ENCODE measurements at regions not wholly inside any gene's neighbourhood (a gene's known extent, or its start where the extent isn't known, plus 50 kb on each side); places are given as distances from the start of the nearest gene placed in this dataset.

DNA sequence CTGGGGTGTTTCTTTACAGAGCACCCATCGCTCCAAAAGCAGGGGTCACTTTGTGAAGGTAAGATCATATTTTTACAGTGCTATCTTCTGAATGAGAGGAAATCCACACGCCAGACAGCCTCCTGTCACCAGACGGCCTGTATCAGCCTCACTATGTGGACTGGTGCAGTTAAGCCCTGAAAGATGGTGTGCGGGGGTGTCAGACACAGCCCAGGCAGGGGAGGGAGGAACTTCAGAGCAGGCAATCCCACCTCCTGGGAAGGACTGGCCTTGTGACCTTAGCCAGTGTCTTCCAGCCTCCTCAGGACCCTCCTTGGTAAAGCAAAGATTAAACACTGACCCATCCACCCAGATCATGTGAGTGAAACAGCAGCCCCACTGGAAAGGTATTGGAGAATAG lies 249.4 kb upstream of the CTAGE1 start:
- Histone ChIP-seq H3K18ac (ENCODE audit: low read length) (no peak overlapping the region), H4K8ac (ENCODE audit: low read depth, low read length) (no peak overlapping the region), H3K4ac (ENCODE audit: low read length) (no peak overlapping the region), H3K14ac (ENCODE audit: low read length) (no peak overlapping the region), H3K9me3 (replicated peaks in 1 of 2; ENCODE audit: control insufficient read depth in 2 of 2, insufficient read depth in 1 of 2, low read depth in 1 of 2, low read length in 2 of 2) (no peaks in the 10 kb centered on the region), H2AFZ (ENCODE audit: low read length) (no peak overlapping the region), H3K23ac (ENCODE audit: low read depth, low read length, poor library complexity) (no peak overlapping the region), H4K91ac (ENCODE audit: low read depth, low read length, poor library complexity) (no peak overlapping the region), H2BK12ac (ENCODE audit: low read length) (no peak overlapping the region), H3K79me1 (ENCODE audit: low read depth, low read length) (no peaks in the 10 kb centered on the region), H3K4me2 (ENCODE audit: insufficient read depth, low read length, poor library complexity, severe bottlenecking) (no peak overlapping the region), H2AK5ac (ENCODE audit: low read depth, low read length) (no peak overlapping the region), H3K4me1 (ENCODE audit: control insufficient read depth in 2 of 2, insufficient read depth in 1 of 2, low read depth in 1 of 2, low read length in 2 of 2) (no peaks in the 10 kb centered on the region), H2BK5ac (ENCODE audit: low read length) (no peak overlapping the region), H3K4me3 (ENCODE audit: low read length in 2 of 2) (no peak overlapping the region), H3K36me3 (replicated peaks in 1 of 2; ENCODE audit: control insufficient read depth in 2 of 2, insufficient read depth in 2 of 2, low read length in 2 of 2) (no peaks in the 10 kb centered on the region), H3K27me3 (ENCODE audit: control insufficient read depth in 3 of 3, insufficient read depth in 3 of 3, low read depth in 1 of 3, low read length in 3 of 3) (no peaks in the 10 kb centered on the region), H2BK120ac (ENCODE audit: low read depth, low read length) (no peak overlapping the region), H2BK15ac (ENCODE audit: low read length) (no peak overlapping the region), H3K27ac (replicated peaks; ENCODE audit: low read length) (no peak overlapping the region), H3K9ac (ENCODE audit: low read depth, low read length, poor library complexity) (no peak overlapping the region)
- no peak for DNase-seq (ENCODE audit: low spot score)
- WGBS, 2 donors (ENCODE audit: extremely low coverage in 2 of 2, insufficient read length in 2 of 2, insufficient replicate concordance in 1 of 2): no CpG with 5 or more reads among the region's 4 CpGs

- no peak overlapping the region for H2BK5ac ChIP-seq (ENCODE audit: low read length)
- no peaks in the 10 kb centered on the region for H3K79me1 ChIP-seq (ENCODE audit: low read depth, low read length)
- WGBS, 2 donors (ENCODE audit: extremely low coverage in 2 of 2, insufficient read length in 2 of 2, insufficient replicate concordance in 1 of 2): no CpG with 5 or more reads among the region's 8 CpGs
- H3K9ac ChIP-seq (ENCODE audit: low read depth, low read length, poor library complexity): no peak overlapping the region
- H3K4me3 ChIP-seq (ENCODE audit: low read length in 2 of 2): no peak overlapping the region
- DNase-seq (ENCODE audit: low spot score): no peak
- H2BK120ac ChIP-seq (ENCODE audit: low read depth, low read length): no peak overlapping the region
- no peak overlapping the region for H3K4ac ChIP-seq (ENCODE audit: low read length)
- no peak overlapping the region for H4K8ac ChIP-seq (ENCODE audit: low read depth, low read length)
- H3K27me3 ChIP-seq (ENCODE audit: control insufficient read depth in 3 of 3, insufficient read depth in 3 of 3, low read depth in 1 of 3, low read length in 3 of 3): no peaks in the 10 kb centered on the region
- H3K18ac ChIP-seq (ENCODE audit: low read length): no peak overlapping the region
- H3K14ac ChIP-seq (ENCODE audit: low read length): no peak overlapping the region
- H3K4me1 ChIP-seq (ENCODE audit: control insufficient read depth in 2 of 2, insufficient read depth in 1 of 2, low read depth in 1 of 2, low read length in 2 of 2): no peaks in the 10 kb centered on the region
- no peak overlapping the region for H3K23ac ChIP-seq (ENCODE audit: low read depth, low read length, poor library complexity)
- H3K9me3 ChIP-seq (replicated peaks in 1 of 2; ENCODE audit: control insufficient read depth in 2 of 2, insufficient read depth in 1 of 2, low read depth in 1 of 2, low read length in 2 of 2): no peaks in the 10 kb centered on the region
- no peak overlapping the region for H2BK15ac ChIP-seq (ENCODE audit: low read length)
- no peak overlapping the region for H2AK5ac ChIP-seq (ENCODE audit: low read depth, low read length)
- H2BK12ac ChIP-seq (ENCODE audit: low read length): no peak overlapping the region
- H2AFZ ChIP-seq (ENCODE audit: low read length): no peak overlapping the region
- no peaks in the 10 kb centered on the region for H3K36me3 ChIP-seq (replicated peaks in 1 of 2; ENCODE audit: control insufficient read depth in 2 of 2, insufficient read depth in 2 of 2, low read length in 2 of 2)
- H4K91ac ChIP-seq (ENCODE audit: low read depth, low read length, poor library complexity): no peak overlapping the region
- no peak overlapping the region for H3K27ac ChIP-seq (replicated peaks; ENCODE audit: low read length)
- H3K4me2 ChIP-seq (ENCODE audit: insufficient read depth, low read length, poor library complexity, severe bottlenecking): no peak overlapping the region
Measured at GRCh38 chr18:22667616-22668422, 250.1 kb upstream of the CTAGE1 start.

DNA sequence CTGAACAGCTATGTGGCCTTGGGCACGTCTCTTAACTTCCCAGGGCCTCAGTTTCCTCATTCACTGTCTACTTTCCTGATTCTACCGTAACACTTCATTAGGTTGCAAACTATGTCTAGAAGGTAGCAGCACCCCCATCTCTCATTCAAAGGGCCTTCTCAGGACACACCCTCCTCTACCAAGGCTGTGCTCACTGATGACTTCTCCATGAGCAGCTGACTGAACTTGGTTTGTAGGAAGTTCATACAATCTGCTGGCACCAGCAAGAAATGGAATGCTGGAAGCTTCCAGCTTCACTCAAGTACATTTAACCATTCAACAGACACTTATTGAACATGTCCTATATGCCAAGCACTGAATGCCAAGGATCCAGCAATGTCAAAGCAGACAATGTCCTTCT lies 250.8 kb upstream of the CTAGE1 start:
- no CpG with 5 or more reads among the region's 2 CpGs for WGBS, 2 donors (ENCODE audit: extremely low coverage in 2 of 2, insufficient read length in 2 of 2, insufficient replicate concordance in 1 of 2)
- Histone ChIP-seq H3K23ac (ENCODE audit: low read depth, low read length, poor library complexity) (no peak overlapping the region), H4K8ac (ENCODE audit: low read depth, low read length) (no peak overlapping the region), H3K27ac (replicated peaks; ENCODE audit: low read length) (no peak overlapping the region), H3K9me3 (replicated peaks in 1 of 2; ENCODE audit: control insufficient read depth in 2 of 2, insufficient read depth in 1 of 2, low read depth in 1 of 2, low read length in 2 of 2) (no peaks in the 10 kb centered on the region), H3K4me1 (ENCODE audit: control insufficient read depth in 2 of 2, insufficient read depth in 1 of 2, low read depth in 1 of 2, low read length in 2 of 2) (no peaks in the 10 kb centered on the region), H3K36me3 (replicated peaks in 1 of 2; ENCODE audit: control insufficient read depth in 2 of 2, insufficient read depth in 2 of 2, low read length in 2 of 2) (no peaks in the 10 kb centered on the region), H3K14ac (ENCODE audit: low read length) (no peak overlapping the region), H2BK15ac (ENCODE audit: low read length) (no peak overlapping the region), H3K4ac (ENCODE audit: low read length) (no peak overlapping the region), H3K27me3 (ENCODE audit: control insufficient read depth in 3 of 3, insufficient read depth in 3 of 3, low read depth in 1 of 3, low read length in 3 of 3) (no peaks in the 10 kb centered on the region), H2AK5ac (ENCODE audit: low read depth, low read length) (no peak overlapping the region), H2BK12ac (ENCODE audit: low read length) (no peak overlapping the region), H3K9ac (ENCODE audit: low read depth, low read length, poor library complexity) (no peak overlapping the region), H2BK120ac (ENCODE audit: low read depth, low read length) (no peak overlapping the region), H4K91ac (ENCODE audit: low read depth, low read length, poor library complexity) (no peak overlapping the region), H2BK5ac (ENCODE audit: low read length) (no peak overlapping the region), H3K4me3 (ENCODE audit: low read length in 2 of 2) (no peak overlapping the region), H3K4me2 (ENCODE audit: insufficient read depth, low read length, poor library complexity, severe bottlenecking) (no peak overlapping the region), H2AFZ (ENCODE audit: low read length) (no peak overlapping the region), H3K79me1 (ENCODE audit: low read depth, low read length) (no peaks in the 10 kb centered on the region), H3K18ac (ENCODE audit: low read length) (no peak overlapping the region)
- DNase-seq (ENCODE audit: low spot score): no peak

DNA sequence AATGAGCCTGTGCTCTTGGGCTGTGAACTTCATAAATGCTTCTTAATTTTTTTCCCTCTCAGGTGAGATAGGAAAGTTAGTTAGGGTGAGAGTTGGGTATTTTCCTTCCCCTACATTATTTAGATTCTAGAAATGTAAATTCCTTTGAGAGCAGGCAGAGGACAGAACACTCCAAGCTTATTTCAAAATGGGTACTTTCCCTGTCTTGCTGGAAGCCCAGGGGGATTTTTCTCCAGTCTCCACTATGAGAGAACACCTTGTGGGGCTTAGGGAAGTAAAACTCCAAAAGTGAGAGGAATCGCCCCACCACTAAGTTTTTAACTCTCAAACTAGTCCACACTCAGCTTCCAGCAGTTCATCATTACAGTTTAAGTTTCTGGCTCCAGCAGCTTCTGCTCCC lies 253.2 kb upstream of the CTAGE1 start:
- no peak for DNase-seq (ENCODE audit: low spot score)
- Histone ChIP-seq H3K27me3 (ENCODE audit: control insufficient read depth in 3 of 3, insufficient read depth in 3 of 3, low read depth in 1 of 3, low read length in 3 of 3) (peaks cover 0 to 3% (median 0%) of the 10 kb centered on the region in 3 experiments), H3K36me3 (replicated peaks in 1 of 2; ENCODE audit: control insufficient read depth in 2 of 2, insufficient read depth in 2 of 2, low read length in 2 of 2) (no peaks in the 10 kb centered on the region), H3K79me1 (ENCODE audit: low read depth, low read length) (no peaks in the 10 kb centered on the region), H3K9ac (ENCODE audit: low read depth, low read length, poor library complexity) (no peak overlapping the region), H2BK12ac (ENCODE audit: low read length) (no peak overlapping the region), H2BK120ac (ENCODE audit: low read depth, low read length) (no peak overlapping the region), H3K18ac (ENCODE audit: low read length) (no peak overlapping the region), H3K23ac (ENCODE audit: low read depth, low read length, poor library complexity) (no peak overlapping the region), H2BK15ac (ENCODE audit: low read length) (no peak overlapping the region), H3K27ac (replicated peaks; ENCODE audit: low read length) (no peak overlapping the region), H2BK5ac (ENCODE audit: low read length) (no peak overlapping the region), H4K8ac (ENCODE audit: low read depth, low read length) (no peak overlapping the region), H3K4me2 (ENCODE audit: insufficient read depth, low read length, poor library complexity, severe bottlenecking) (no peak overlapping the region), H4K91ac (ENCODE audit: low read depth, low read length, poor library complexity) (no peak overlapping the region), H3K9me3 (replicated peaks in 1 of 2; ENCODE audit: control insufficient read depth in 2 of 2, insufficient read depth in 1 of 2, low read depth in 1 of 2, low read length in 2 of 2) (no peaks in the 10 kb centered on the region), H3K14ac (ENCODE audit: low read length) (no peak overlapping the region), H2AFZ (ENCODE audit: low read length) (no peak overlapping the region), H3K4me1 (ENCODE audit: control insufficient read depth in 2 of 2, insufficient read depth in 1 of 2, low read depth in 1 of 2, low read length in 2 of 2) (no peaks in the 10 kb centered on the region), H3K4me3 (ENCODE audit: low read length in 2 of 2) (no peak overlapping the region), H2AK5ac (ENCODE audit: low read depth, low read length) (no peak overlapping the region), H3K4ac (ENCODE audit: low read length) (no peak overlapping the region)
- WGBS, 2 donors (ENCODE audit: extremely low coverage in 2 of 2, insufficient read length in 2 of 2, insufficient replicate concordance in 1 of 2): no CpG with 5 or more reads among the region's 1 CpG

All from neuronal stem cell (in vitro differentiated cells).